ENCODE measurements at regions not wholly inside any gene's neighbourhood (a gene's known extent, or its start where the extent isn't known, plus 50 kb on each side); places are given as distances from the start of the nearest gene placed in this dataset.

DNA sequence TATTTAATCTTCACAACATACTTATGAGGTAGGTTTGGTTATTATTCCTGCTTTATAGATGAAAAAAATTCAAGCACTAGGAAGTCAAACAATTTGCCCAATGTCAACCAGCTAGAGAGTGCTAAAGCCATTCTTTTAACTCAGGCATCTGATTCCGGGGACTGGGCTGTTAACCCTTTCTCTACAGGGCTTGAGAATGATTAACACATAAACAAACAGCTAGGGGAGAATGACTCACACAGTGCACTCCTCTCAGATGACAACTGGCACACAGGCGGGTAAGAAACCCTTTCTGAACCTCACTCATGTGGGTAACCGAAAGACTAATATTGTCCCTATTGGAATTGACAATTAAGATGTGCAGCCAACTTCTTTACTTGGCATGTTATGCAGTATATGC, 86.3 kb upstream of the FSHR start:
- TF ChIP-seq POLR2A (IDR thresholded peaks at IDR 0.05) (no peak), EP300 (IDR thresholded peaks at IDR 0.05) (no peak)
- TF ChIP-seq, protein P1, sequence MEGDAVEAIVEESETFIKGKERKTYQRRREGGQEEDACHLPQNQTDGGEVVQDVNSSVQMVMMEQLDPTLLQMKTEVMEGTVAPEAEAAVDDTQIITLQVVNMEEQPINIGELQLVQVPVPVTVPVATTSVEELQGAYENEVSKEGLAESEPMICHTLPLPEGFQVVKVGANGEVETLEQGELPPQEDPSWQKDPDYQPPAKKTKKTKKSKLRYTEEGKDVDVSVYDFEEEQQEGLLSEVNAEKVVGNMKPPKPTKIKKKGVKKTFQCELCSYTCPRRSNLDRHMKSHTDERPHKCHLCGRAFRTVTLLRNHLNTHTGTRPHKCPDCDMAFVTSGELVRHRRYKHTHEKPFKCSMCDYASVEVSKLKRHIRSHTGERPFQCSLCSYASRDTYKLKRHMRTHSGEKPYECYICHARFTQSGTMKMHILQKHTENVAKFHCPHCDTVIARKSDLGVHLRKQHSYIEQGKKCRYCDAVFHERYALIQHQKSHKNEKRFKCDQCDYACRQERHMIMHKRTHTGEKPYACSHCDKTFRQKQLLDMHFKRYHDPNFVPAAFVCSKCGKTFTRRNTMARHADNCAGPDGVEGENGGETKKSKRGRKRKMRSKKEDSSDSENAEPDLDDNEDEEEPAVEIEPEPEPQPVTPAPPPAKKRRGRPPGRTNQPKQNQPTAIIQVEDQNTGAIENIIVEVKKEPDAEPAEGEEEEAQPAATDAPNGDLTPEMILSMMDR (IDR thresholded peaks at IDR 0.05): no peak
- no peak overlapping the region for H3K4me3 ChIP-seq
- H3K36me3 ChIP-seq: no peaks in the 10 kb centered on the region
- no peaks in the 10 kb centered on the region for H3K4me1 ChIP-seq (ENCODE audit: insufficient read depth)
- 57 to 66% (median 58%) methylated on average over 3 of the region's 3 CpGs for WGBS, 3 donors
- DNase-seq: no peak
- H3K27ac ChIP-seq: no peak overlapping the region
- H3K27me3 ChIP-seq: no peaks in the 10 kb centered on the region
- H3K9me3 ChIP-seq: no peaks in the 10 kb centered on the region
- intact Hi-C loops (cut with DNase I): no loop called here

DNA sequence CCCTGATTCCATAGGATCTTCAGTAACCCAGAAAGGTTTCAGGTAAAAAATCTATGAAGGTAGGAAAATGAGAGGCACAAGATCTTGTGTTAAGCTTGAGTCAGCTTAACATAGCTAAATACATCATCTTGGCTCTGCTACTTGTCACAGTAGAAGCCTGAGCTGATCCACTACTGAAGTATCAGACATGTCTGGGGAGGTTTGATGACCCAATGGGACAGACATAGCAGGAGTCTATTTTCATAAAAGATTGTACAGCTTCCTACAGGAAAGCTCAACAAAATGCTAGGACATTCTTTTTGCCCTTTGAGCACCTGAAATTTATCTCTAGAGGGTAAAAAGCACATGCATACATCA, 84.3 kb upstream of the FSHR start:
- intact Hi-C loops (cut with DNase I): no loop called here
- no peak overlapping the region for H3K27ac ChIP-seq
- TF ChIP-seq EP300 (IDR thresholded peaks at IDR 0.05): no peak
- no peak for TF ChIP-seq POLR2A (IDR thresholded peaks at IDR 0.05)
- no peaks in the 10 kb centered on the region for H3K36me3 ChIP-seq
- no peaks in the 10 kb centered on the region for H3K27me3 ChIP-seq
- no peaks in the 10 kb centered on the region for H3K4me1 ChIP-seq (ENCODE audit: insufficient read depth)
- no peak overlapping the region for H3K4me3 ChIP-seq
- H3K9me3 ChIP-seq: no peaks in the 10 kb centered on the region
- DNase-seq: no peak

DNA sequence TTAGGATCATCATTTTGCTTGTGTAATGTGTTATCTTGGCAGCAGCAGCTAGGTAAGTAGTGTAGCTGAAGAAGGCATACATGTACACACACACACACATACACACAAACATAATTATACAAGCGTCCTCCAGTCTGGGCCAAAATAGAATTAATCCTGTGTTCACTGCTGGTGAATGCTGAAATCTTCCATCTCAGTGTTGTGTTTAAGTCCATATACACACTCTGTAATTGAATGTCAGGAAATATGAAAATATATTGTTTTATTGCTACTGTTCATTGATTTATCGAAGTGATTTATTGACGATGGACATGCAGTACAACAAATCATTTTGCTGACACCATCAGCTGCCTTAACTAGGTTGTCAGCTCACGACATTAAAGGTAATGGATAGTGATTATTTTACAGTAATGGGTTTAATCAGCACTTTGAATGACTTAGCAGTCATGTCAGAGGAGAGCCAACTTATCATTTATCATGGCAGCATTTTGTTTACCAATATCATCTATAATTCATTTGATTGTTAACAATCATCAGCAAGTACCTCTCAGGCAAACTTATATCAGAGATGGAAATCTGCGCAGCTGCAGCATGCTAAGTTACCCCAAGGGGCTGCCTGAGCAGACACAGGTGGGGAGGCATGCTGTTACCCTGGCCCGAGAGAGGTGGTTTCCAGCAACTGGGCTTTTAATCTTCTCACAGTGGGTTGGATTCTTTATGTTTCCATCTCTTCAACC, 83.7 kb upstream of the FSHR start:
- no peak for DNase-seq
- H3K9me3 ChIP-seq: peaks cover 0 to 4% of the 10 kb centered on the region in 2 donors
- TF ChIP-seq, protein P1 (IDR thresholded peaks at IDR 0.05): no peak
- TF ChIP-seq POLR2A (IDR thresholded peaks at IDR 0.05) (no peak), EP300 (IDR thresholded peaks at IDR 0.05) (no peak)
- intact Hi-C loops (cut with DNase I): no loop called here
- no peaks in the 10 kb centered on the region for H3K4me1 ChIP-seq (ENCODE audit: insufficient read depth)
- H3K27ac ChIP-seq: no peak overlapping the region
- 78 to 84% (median 78%) methylated on average over 6 of the region's 6 CpGs for WGBS, 3 donors
- H3K4me3 ChIP-seq: no peak overlapping the region
- H3K36me3 ChIP-seq: no peaks in the 10 kb centered on the region
- no peaks in the 10 kb centered on the region for H3K27me3 ChIP-seq

DNA sequence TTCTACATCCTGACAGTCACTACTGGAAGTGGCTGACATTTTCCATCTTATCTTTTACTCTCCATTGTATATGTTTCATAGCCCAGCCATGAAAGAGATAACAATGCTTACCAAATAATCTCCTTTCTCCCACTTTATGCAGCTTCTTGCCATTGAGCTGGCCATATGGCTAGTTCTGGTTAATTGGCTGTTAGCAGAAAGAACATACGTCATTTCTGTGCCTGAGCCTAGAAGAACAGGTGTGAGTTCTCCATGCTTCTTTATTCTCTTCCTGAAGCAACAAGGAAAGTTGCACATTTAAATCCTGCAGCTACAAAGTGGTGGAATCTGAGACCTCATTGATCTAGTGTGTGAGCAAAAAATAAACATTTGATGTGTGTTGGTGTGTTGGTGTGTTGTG, 82.0 kb upstream of the FSHR start:
- Histone ChIP-seq H3K27ac (no peak overlapping the region), H3K27me3 (no peaks in the 10 kb centered on the region), H3K36me3 (no peaks in the 10 kb centered on the region), H3K4me3 (no peak overlapping the region), H3K9me3 (peaks cover 0 to 4% of the 10 kb centered on the region in 2 donors), H3K4me1 (ENCODE audit: insufficient read depth) (no peaks in the 10 kb centered on the region)
- 71 to 79% (median 74%) methylated on average over 1 of the region's 1 CpG for WGBS, 3 donors
- no peak for DNase-seq
- intact Hi-C loops (cut with DNase I): no loop called here
- no peak for TF ChIP-seq EP300 (IDR thresholded peaks at IDR 0.05)
- no peak for TF ChIP-seq POLR2A (IDR thresholded peaks at IDR 0.05)
- TF ChIP-seq, protein P1 (IDR thresholded peaks at IDR 0.05): no peak

DNA sequence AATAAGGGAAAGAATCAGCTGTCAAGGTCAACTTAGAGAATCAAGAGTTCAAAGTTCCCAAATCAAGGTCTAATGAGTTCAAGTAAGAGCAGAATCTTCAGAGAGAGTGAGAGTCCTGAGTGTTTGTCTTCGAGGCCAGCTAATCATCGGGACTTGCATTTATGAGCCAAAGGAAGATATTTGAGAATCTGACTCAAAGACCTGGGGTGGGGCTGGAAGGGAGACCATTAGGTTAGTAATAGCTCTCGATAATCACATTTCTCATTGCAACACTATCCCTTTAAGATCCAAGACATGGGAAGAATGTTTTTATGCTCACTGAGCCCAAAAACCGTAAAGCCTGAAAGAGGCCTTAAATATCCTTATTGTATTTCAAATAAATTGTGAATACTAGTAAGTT, 72.0 kb upstream of the FSHR start:
- Histone ChIP-seq H3K4me3 (no peak overlapping the region), H3K4me1 (ENCODE audit: insufficient read depth) (no peaks in the 10 kb centered on the region), H3K36me3 (no peaks in the 10 kb centered on the region), H3K27ac (no peak overlapping the region), H3K27me3 (no peaks in the 10 kb centered on the region), H3K9me3 (no peaks in the 10 kb centered on the region)
- TF ChIP-seq, protein P1 (IDR thresholded peaks at IDR 0.05): no peak
- TF ChIP-seq POLR2A (IDR thresholded peaks at IDR 0.05) (no peak), EP300 (IDR thresholded peaks at IDR 0.05) (no peak)
- no peak for DNase-seq
- WGBS, 3 donors: 74 to 77% (median 74%) methylated on average over 4 of the region's 4 CpGs
- intact Hi-C loops (cut with DNase I): no loop called here

All from ovary (tissue), 7 donors.